HG03066 (cell line): ENCODE measurements at regions not wholly inside any gene's neighbourhood (a gene's known extent, or its start where the extent isn't known, plus 50 kb on each side); places are given as distances from the start of the nearest gene placed in this dataset.

Experiments used
- ATAC-seq: cut with Tn5 transposase; IDR thresholded peaks from one replicate; pipeline ENCODE4 v1.9.1; 2021; ENCODE audit warnings: low read depth; ENCODE audit not compliant: unreplicated experiment

DNA sequence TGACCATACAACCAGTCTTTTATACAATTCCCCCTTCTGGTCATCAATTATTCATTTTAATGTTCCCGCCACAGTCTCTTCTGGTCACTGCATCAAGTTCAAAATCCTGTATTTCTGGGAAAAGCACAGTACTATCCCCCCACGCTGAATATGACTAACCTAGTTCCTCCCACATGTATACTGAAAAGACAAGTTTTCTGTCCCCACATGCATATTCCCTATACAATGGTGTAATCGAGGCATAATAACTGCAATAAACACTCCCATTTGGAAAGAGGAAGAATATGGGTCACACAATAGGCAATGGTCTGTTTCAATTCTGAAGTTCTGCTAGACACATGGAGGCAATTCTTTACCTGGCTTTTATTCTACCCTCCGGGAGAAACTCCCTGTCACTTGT is 344.9 kb downstream of the EFNA5 start:
- no peak for ATAC-seq

DNA sequence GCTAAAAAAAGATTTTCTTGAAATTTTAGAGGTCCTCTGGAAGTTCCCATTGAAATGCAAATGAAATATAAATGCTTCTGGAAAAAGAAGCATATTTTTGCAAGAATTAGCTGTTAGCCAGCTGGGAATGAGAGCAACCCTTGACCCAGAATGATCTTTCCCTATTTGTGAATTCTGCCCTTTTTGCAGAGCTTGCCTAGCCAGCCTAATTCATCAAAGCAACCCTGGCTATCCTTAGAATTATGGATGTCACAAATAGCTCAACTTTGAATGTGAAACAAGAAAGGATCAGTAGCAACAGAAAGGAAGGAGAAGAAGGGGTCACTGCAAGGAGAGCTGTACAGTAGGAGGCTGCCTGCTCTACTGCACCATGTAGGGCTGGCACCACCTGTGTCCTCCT is 345.9 kb downstream of the EFNA5 start:
- no peak for ATAC-seq

DNA sequence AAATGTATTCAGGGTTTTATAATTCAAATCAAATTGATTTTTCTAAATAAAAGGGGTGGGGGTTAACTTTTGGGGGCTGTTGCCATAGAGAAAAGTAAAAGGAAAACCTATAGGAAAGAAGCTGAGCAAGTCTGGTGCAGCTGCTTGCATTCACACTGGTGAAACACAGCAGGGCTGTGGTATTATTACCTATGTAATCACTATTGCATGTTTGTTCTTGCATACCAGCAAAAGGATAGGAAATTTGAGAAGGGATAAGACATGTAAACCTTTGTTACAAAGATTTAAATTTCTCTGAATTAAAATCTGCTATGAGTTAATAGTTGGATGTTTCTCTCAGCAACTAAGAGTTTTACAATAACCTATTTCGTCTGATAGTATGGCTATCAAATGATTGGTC is 346.7 kb downstream of the EFNA5 start:
- ATAC-seq, result no peak

DNA sequence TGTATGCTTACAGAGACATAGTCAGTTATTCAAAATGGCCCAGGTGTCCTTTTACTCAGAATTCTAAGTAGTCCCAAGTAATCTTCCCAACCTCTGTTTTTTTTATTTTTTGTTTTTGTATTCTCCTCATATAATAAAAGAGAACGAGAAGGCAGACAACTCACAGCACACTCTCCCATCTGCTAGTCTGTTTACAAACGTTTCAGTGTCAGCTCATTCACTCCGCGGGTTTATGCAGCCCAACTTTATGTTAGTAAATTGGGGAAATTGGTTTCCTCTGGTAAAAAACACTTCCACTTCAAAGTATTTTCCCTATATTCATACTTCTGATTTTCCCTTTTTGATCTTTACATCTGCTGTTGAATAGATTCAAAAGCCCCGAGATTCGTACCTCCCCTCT is 347.2 kb downstream of the EFNA5 start:
- ATAC-seq, result no peak

DNA sequence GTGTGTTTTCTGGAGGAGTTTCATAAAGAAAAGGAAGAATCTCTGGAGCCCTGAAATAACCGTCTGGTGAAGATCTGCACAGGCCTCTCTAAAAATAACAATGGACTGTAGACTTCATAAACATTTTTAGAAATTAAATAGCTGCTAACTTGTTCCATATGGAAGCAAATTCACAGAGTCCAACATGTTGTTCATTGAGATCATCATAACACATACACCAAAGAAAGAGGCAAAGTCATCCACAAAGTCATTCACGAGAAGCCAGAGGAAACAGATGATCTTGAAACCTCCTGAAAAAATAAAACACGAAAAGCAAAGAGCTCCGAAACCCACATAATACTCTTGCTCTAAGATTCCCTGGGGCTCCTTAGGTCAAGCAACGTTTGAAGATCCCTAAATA is 347.8 kb downstream of the EFNA5 start:
- ATAC-seq, result no peak

DNA sequence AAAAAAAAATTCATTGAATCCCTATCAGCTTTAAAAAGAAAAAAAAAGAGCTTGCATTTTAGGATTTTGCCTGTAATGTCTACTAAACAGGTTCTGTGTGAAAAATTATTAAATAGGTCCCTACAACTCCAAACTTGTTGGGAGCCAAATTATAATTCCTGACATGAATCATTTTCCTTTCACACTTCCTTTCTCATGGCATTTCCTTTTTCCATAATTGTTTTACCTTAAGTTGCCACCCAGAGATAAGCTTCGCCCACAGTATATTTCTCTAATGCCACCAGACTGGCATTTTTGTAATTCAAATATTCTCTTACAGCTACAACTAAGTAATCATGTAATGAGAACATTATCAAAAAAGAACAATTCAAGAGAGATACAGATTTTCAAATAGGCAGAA is 348.8 kb downstream of the EFNA5 start:
- no peak for ATAC-seq

DNA sequence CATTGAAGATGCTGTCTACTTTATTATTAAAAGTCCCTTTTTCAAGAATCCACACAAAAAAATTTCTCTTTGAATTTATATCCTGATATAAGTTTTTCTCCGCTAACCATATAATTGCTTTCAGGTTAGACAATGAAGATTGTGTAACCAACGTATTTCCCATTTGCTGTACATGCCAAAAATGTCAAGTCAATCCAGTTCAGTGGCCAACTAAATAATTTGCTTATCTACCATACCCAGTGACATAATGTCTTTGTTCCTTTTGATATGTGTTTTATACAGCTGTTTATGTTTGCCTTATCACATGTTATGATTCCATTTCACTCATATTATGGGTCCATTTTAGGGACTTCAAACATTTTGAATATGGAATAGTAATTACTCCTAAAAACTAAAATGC is 349.9 kb downstream of the EFNA5 start:
- ATAC-seq, result no peak

DNA sequence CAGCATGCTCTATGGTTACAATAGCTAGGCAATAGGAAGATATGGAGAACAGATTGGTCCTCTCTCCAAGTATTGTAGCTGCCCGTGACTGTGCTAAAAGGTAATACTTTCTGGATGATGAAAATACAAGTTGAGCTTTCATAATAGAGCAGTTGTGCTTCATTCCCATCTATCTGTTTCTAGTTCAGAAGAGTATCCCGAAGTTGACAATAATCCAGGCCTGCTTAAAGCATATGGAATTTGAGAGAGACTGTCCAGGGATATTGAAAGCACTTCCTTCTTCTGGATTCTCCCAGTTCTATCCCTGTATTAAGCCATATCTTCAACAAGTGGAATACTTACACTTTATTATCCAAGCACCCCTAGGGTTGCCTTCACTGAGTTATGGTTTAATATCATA is 350.4 kb downstream of the EFNA5 start:
- no peak for ATAC-seq

DNA sequence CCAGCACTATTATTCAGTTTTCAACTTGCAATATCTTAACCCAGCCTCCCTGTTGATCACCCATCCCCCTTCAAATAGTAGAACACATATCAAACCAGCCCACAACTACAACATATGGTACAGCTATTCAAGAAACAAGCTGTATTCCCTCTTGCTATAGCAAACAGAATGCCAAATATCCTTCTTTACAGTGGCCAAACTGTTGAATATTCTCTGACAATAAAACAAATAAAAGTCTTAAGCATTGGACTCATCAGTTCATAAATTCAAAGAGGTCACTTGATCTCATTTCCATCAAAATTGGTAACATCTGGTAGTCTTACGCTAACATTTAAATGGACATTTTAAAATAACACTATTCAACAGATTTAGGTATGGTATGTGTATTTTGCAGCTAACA is 350.8 kb downstream of the EFNA5 start:
- ATAC-seq, result no peak

DNA sequence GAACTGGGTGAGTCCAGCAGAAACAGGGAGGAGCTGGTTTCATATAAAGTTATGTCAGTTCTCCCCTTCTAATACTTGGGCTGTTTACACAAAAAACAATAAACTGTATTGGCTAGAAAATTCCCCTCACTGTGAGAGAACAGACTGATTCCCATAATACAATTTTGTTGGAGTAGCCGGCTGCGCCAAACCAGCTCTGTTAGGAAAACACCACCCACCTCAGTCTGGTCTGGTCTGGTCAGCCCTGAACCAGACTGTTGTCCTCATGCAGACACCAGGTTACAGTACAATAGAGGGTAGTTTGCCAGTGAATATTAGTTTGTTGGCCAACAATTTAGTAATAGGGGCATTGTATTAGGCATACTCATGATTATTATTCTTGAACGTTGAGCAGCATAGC is 356.4 kb downstream of the EFNA5 start:
- ATAC-seq, result no peak

DNA sequence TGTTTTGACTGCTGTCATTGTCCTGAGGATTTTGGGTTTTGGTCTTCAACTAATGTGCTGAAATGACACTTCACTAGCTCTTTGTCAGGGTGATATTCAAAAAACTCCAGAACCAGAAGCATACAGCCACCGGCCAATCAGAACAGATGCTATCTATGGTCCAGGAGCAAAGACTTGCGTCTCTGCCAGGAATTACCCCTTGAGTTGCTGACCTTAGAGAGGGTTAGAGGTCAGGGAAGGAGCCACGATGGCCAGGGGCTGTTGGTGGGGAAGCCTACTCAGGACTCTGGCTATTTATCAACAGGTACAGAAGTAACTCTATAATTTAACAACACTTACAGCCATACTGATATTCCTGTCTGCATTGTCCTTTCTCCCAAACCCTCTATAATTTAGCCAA is 356.8 kb downstream of the EFNA5 start:
- ATAC-seq, result no peak

DNA sequence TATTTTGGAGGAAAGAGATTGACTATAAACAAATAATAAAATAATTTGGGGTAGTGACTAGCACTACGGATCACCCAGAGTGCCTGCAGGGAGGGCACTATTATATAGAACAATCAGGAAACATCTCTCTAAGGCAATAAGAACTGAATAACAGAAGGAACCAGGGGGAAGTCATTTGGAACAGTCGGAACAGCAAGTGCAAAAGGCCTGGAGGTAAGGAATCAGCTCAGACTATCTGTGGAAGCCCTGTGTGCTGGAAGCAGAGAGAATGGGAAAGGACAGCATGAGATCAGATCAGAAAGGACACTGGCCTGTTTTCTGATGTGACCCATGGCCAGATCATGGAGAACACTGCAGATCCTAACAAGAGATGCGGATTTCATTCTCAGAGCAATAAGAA is 357.6 kb downstream of the EFNA5 start:
- no peak for ATAC-seq

DNA sequence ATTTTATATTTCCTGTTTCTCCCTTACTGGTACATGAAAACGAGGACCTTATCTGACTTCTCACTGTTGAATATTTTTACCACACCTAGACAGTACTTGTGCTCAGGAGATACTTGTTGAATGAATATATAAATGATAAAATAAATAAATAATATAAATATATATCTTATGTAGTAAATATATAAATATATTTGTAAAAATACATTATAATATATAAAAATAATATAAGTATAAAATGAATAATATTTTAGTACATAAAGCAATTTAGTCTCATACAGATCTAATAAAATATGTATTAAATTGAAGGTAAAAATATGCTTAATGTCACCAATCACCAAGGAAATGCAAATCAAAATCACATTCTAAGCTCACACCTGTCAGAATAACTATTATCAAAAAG is 360.6 kb downstream of the EFNA5 start:
- ATAC-seq, result no peak

DNA sequence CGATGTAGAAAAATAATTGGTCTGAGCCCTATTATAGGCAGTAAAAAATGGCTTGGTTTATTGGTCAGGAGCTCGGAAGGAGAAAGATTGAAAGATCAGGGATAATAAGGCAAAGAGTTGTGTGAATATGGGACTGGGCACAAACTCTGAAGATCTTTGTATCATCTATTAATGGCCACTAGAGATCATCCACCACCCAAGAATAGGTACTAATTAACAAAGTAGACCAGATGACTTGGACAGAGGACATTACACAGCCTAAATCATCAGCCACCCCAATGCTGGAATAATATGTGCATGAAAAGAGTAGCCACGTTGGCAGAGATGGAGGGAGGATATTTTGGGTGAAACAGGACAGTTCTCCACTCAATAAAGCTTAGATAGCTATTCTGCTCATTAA is 364.1 kb downstream of the EFNA5 start:
- no peak for ATAC-seq

DNA sequence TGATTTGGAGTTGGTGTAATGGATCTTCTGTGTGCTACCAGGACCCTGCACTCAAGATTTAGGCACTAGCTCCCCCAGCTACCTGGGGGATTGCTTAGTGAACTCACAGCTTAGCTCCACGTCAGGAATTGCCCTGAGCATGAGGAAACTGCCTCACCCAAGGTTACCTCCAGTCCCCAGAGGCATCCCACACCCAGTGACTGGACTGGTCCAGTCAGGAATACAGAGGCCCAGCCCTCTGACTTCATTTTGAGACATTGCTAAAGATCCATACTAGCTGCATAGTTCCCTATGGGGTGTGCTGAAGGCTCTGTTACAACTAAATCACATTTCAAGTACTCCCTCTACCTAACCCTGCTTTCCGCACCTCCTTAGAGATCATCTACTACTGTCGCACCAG is 364.7 kb downstream of the EFNA5 start:
- ATAC-seq, result no peak

DNA sequence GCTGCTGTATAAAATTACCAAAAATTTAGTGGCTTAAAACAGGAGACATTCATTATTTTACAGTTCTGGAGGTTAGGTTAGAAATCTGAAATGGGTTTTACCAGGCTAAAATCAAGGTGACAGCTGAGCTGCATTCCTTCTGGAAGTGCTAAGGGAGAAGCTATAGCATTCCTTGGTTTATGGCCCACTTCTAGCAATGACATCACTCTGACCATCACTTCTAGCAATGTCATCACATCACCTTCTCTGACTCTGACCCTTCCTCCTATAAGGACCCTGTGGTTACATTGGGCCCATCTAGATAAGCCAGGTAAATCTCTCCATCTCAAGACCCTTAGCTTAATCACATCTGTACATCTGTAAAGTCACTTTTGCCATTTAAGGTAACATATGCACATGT is 366.1 kb downstream of the EFNA5 start:
- no peak for ATAC-seq

DNA sequence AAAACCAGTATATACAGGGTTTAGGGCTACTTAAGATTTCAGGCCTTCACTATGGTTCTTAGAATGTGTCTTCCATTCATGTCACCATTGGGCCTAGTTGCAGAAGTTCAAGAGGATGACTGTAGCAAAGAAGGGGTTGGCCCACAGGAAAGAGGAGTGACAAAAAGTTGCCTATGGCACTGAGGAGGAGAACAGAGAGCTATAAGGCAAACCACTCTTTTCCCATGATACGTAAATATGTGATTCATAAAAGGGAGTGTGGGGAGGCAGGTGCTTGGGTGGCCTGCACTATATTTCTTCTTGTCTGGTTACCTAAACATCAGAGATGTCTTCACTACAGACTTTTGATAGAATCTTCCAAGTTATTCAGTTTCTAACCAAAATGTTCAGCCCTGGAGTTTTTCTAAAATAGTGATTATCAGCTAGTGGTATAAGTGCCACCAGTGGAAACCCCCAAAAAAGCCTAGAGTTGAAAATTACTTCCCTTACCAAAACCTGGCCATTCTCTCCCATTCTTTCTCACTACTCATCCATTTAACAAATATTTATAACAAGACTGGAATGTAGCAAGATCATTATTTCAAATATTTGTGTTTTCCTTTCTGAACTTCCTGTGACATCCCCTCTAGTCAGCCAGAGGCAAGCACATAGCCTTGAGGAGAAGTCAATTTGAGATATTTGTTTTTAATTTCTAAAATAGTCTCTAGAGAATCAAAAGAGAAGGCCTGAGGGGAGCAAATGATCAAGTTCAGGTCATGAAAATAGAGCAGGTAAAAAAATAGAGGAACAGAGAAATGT is 367.4 kb downstream of the EFNA5 start:
- no peak for ATAC-seq

DNA sequence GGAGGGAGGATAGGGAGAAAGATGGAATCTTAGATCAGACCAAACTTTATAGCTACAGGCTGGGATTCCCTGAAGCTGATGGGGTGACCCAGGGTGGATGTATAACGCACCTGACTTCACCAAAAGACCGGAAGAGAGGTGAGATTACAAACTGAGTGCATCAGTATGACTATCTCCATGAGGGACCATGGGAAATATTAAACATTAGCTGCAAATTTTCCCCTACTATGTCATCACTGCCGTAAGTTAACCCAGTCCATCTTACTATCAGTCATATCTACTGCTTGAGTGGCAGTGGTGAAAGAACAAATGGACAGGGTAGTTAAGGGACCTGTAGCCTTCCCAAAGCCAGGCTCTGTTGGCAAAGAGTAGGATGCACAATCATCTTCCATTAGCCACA is 368.3 kb downstream of the EFNA5 start:
- ATAC-seq, result no peak

DNA sequence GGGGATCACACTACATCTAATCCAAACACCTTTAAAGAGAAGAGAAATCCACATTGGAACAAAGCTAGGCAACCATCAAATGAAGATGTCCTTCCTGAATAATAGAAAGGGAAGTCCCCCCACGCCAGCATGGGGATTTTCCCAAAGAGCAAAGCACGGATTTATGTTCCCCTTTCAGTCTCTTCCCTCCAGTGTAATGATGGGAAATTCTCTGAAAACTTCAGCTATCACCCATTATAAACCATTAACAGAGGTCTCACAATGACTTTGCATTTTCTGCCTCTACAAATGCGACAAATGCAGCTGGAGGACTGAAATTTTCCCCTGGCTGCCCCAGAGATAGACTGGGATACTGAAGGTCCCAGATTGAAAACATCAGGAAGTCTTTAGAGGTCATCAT is 368.7 kb downstream of the EFNA5 start:
- ATAC-seq, result no peak

DNA sequence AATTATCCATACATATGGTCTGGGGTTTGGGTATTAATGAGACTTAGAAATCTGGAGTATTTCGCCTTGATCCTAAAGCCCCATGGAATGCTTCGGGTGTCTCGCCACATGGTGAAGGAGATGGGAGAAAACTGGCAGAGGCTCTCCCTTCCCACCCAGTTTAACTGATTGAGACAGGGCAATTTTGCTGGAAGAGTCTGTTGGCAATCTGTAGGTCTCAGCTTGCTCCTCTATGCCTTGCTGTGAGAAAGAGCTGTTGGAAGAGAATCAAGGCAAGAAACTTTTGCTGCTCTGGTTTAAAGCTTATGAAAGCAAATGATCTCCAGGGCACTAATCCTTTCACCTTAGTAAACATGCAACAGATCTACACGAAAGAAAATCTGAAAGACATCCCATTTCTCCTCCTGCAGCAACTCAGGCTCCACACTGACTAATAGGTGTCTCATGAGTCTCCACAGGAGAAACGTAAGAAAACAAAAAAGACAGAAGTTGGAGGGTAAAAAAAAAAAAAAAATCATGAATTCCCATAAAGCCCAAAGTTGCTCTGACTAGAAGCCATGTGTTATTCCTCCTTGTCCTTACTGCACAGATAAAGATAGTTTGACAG is 369.9 kb downstream of the EFNA5 start:
- no peak for ATAC-seq

DNA sequence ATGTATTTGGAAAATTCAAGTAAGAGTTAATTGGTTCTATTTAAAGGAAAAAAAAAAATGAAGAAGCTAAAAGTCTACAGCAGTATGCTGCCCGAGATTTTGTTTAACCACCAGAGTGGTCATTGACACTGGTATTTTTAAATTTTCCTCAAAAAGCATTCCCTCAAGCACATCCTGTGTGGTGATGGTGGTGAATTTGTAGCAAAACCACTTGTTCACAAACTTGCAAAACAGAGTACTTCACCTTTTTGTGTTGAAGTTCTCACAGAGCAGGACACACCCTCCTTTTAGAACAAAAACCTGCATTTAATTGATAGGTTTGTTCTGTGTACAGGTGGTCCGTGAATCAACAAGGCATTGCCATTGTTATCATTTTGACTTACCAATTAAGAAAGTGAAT is 374.2 kb downstream of the EFNA5 start:
- ATAC-seq, result no peak

DNA sequence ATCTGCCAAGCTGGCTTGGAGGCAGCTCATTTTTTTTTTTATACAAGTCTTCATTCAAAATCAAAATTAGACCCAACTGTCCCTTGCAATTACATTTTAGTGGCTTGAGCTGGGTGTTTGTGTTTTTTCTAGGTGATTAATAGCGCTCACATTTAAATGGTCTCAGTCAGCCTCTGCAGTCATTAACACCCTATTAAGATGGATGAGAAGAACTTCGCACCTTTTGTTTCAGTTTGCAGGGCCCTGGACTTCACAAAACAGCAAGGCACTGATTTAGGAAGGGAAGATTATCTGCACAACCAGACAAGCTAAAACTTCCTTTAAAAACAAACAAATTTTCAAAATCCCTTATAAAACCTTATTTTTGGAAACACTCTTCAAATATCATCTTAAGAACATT is 374.8 kb downstream of the EFNA5 start:
- ATAC-seq, result no peak

DNA sequence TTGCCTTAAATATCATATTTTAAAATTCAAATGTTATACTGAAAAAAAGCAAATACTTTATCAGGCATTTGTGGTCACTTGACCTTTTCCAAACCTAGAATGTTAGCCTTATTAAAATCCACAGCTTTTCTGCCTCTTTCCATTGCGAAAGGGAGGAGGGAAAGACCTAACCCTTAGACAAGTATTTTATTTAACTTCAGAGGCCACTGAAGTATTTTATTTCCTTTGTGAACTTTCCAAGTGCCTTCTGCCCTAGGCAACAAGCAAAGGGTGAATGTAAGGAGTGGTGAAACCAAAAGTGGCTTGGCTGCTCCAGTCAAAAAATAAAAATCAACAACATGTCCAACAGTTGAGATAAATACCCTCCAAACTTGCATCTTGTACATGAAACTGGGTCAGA is 376.1 kb downstream of the EFNA5 start:
- no peak for ATAC-seq
